Keratinocyte (primary cell): ENCODE measurements at regions not wholly inside any gene's neighbourhood (a gene's known extent, or its start where the extent isn't known, plus 50 kb on each side); places are given as distances from the start of the nearest gene placed in this dataset.

Source experiments
- DNase-seq: peaks from one replicate; pipeline ENCODE4 v3.0.0-alpha.2; 2011; ENCODE audit warnings: low read depth, missing footprints, low spot score
- FAIRE-seq: peaks from 2 replicates; lab custom pipeline; 2011; peaks lifted over from hg19 to GRCh38; lab: Jason Lieb, UNC
- H2AFZ ChIP-seq: 2 replicates; pipeline ENCODE4 v1.6.0; 2012; ENCODE audit warnings: low read length, control low read depth, inconsistent platforms; ENCODE audit not compliant: control insufficient read depth
- H3K27ac ChIP-seq: 2 replicates; pipeline ENCODE4 v1.5.1; 2011; ENCODE audit warnings: low read length; ENCODE audit not compliant: control insufficient read depth, insufficient read depth
- H3K27me3 ChIP-seq: 3 replicates; pipeline ENCODE4 v1.6.0; 2011; ENCODE audit warnings: low read length; ENCODE audit not compliant: control insufficient read depth, insufficient read depth; ENCODE audit errors: extremely low read depth
- H3K36me3 ChIP-seq, 2 experiments: 2 replicates in 1 of 2; 3 replicates in 1 of 2; pipeline ENCODE4 v1.5.1; 2011; ENCODE audit warnings: low read length in 2 of 2, mild to moderate bottlenecking in 1 of 2; ENCODE audit not compliant: control insufficient read depth in 2 of 2, insufficient read depth in 2 of 2; ENCODE audit errors: extremely low read depth in 1 of 2
- H3K4me1 ChIP-seq: 3 replicates; pipeline ENCODE4 v1.5.1; 2011; ENCODE audit warnings: low read length; ENCODE audit not compliant: control insufficient read depth, insufficient read depth; ENCODE audit errors: extremely low read depth
- H3K4me2 ChIP-seq: 3 replicates; pipeline ENCODE4 v1.6.0; 2011; ENCODE audit warnings: low read depth, low read length; ENCODE audit not compliant: control insufficient read depth, insufficient read depth; ENCODE audit errors: extremely low read depth
- H3K4me3 ChIP-seq, 3 experiments: fragments of 200-600 bp in 1 of 3; sonication (generic) in 1 of 3; 2 replicates in 2 of 3; 3 replicates in 1 of 3; pipeline ENCODE4 v1.5.1; 2011 to 2016; ENCODE audit warnings: low read length in 3 of 3, mild to moderate bottlenecking in 3 of 3, control low read depth in 2 of 3, inconsistent platforms in 1 of 3, low read depth in 1 of 3, mixed read lengths in 1 of 3, mixed run types in 1 of 3, moderate library complexity in 1 of 3; ENCODE audit not compliant: control insufficient read depth in 2 of 3, insufficient read depth in 2 of 3; ENCODE audit errors: extremely low read depth in 1 of 3
- H3K79me2 ChIP-seq: 2 replicates; pipeline ENCODE4 v1.6.0; 2012; ENCODE audit warnings: low read length; ENCODE audit not compliant: control insufficient read depth, insufficient read depth
- H3K9ac ChIP-seq: 3 replicates; pipeline ENCODE4 v1.6.0; 2011; ENCODE audit warnings: low read length; ENCODE audit not compliant: control insufficient read depth, insufficient read depth; ENCODE audit errors: extremely low read depth
- H3K9me1 ChIP-seq: 3 replicates; pipeline ENCODE4 v1.6.0; 2011; ENCODE audit warnings: low read length; ENCODE audit not compliant: control insufficient read depth, insufficient read depth; ENCODE audit errors: extremely low read depth
- H3K9me3 ChIP-seq: 2 replicates; pipeline ENCODE4 v1.5.1; 2012; ENCODE audit warnings: low read depth, low read length; ENCODE audit not compliant: control insufficient read depth
- H4K20me1 ChIP-seq: 3 replicates; pipeline ENCODE4 v1.6.0; 2011; ENCODE audit warnings: low read length; ENCODE audit not compliant: control insufficient read depth, insufficient read depth; ENCODE audit errors: extremely low read depth
- EZH2 ChIP-seq: IDR thresholded peaks from one replicate; pipeline ENCODE4 v1.6.1; 2012; ENCODE audit warnings: inconsistent platforms, mild to moderate bottlenecking, low read length, moderate library complexity
- dilution Hi-C: fragments of 300-500 bp; cut with MboI; formaldehyde crosslinking; loops from one replicate; pipeline ENCODE4 v1.7.0; 2020; ENCODE audit warnings: low sequenced_read_pairs; ENCODE audit not compliant: extremely low pct_ligation_motif_present
- TF ChIP-seq, protein P1 (sequence below), 3 experiments: IDR thresholded peaks in 1 of 3; conservative IDR thresholded peaks in 1 of 3; optimal IDR thresholded peaks in 1 of 3; 2 replicates in 2 of 3; 3 replicates in 1 of 3; pipeline versions ENCODE3 to v1.5.1; 2011; ENCODE audit warnings: low read length in 3 of 3, mild to moderate bottlenecking in 3 of 3, moderate library complexity in 2 of 3, control low read depth in 1 of 3, inconsistent platforms in 1 of 3; ENCODE audit not compliant: insufficient read depth in 2 of 3; ENCODE audit errors: extremely low read depth in 1 of 3

DNA sequence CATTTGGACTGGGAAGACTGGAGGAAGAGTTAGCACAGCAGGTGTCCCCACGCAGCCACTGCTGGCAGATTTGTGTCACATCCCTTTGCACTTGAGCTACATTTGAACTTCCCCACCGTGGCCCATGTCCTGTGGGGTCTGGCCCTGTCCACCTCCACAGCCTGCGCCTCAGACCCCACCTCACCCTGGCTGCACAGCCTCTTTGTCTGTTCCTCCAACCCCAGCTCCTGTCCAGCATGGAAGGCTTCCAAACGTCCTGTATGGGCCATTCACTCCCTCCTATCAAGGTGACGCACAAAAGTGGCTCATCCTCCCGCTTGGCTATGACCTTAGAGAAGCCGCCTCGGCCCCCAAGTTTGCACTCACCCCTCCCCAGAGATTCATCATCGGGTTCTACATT, 200.6 kb downstream of the FOXL1 start:
- Histone ChIP-seq H3K4me2 (no peak overlapping the region), H3K9me3 (no peaks in the 10 kb centered on the region), H3K36me3 (no peaks in the 10 kb centered on the region), H3K9me1 (no peaks in the 10 kb centered on the region), H3K9ac (no peak overlapping the region), H2AFZ (no peak overlapping the region), H3K4me3 (no peak overlapping the region), H3K4me1 (peaks cover 5% of the 10 kb centered on the region), H3K79me2 (no peaks in the 10 kb centered on the region), H3K27me3 (peaks cover 19% of the 10 kb centered on the region), H3K27ac (no peak overlapping the region), H4K20me1 (no peaks in the 10 kb centered on the region)
- no peak for FAIRE-seq
- dilution Hi-C loops, result no loop called here
- no peak for DNase-seq
- TF ChIP-seq EZH2, result no peak
- TF ChIP-seq, protein P1, sequence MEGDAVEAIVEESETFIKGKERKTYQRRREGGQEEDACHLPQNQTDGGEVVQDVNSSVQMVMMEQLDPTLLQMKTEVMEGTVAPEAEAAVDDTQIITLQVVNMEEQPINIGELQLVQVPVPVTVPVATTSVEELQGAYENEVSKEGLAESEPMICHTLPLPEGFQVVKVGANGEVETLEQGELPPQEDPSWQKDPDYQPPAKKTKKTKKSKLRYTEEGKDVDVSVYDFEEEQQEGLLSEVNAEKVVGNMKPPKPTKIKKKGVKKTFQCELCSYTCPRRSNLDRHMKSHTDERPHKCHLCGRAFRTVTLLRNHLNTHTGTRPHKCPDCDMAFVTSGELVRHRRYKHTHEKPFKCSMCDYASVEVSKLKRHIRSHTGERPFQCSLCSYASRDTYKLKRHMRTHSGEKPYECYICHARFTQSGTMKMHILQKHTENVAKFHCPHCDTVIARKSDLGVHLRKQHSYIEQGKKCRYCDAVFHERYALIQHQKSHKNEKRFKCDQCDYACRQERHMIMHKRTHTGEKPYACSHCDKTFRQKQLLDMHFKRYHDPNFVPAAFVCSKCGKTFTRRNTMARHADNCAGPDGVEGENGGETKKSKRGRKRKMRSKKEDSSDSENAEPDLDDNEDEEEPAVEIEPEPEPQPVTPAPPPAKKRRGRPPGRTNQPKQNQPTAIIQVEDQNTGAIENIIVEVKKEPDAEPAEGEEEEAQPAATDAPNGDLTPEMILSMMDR (optimal IDR thresholded peaks at IDR 0.05 in 1 of 3, IDR thresholded peaks at IDR 0.05 in 1 of 3, conservative IDR thresholded peaks at IDR 0.05 in 1 of 3; ENCODE audit: extremely low read depth in 1 of 3, insufficient read depth in 2 of 3, low read length in 3 of 3), result no peak

GRCh38 chr16:86781046-86781445, 202.7 kb downstream of the FOXL1 start:
- no peaks in the 10 kb centered on the region for H3K9me3 ChIP-seq
- peaks cover 9% of the 10 kb centered on the region for H3K4me1 ChIP-seq
- no peaks in the 10 kb centered on the region for H4K20me1 ChIP-seq
- no peak overlapping the region for H3K4me3 ChIP-seq
- H2AFZ ChIP-seq, result no peak overlapping the region
- H3K27me3 ChIP-seq, result peaks cover 19% of the 10 kb centered on the region
- no peak overlapping the region for H3K4me2 ChIP-seq
- no peak overlapping the region for H3K9ac ChIP-seq
- H3K79me2 ChIP-seq, result no peaks in the 10 kb centered on the region
- no peak overlapping the region for H3K27ac ChIP-seq
- H3K36me3 ChIP-seq, result no peaks in the 10 kb centered on the region
- no peak for DNase-seq
- H3K9me1 ChIP-seq, result no peaks in the 10 kb centered on the region
- no peak for FAIRE-seq
- TF ChIP-seq, protein P1 (optimal IDR thresholded peaks at IDR 0.05 in 1 of 3, IDR thresholded peaks at IDR 0.05 in 1 of 3, conservative IDR thresholded peaks at IDR 0.05 in 1 of 3; ENCODE audit: extremely low read depth in 1 of 3, insufficient read depth in 2 of 3, low read length in 3 of 3), result no peak
- no peak for TF ChIP-seq EZH2
- dilution Hi-C loops, result no loop called here
